ENCODE measurements at regions not wholly inside any gene's neighbourhood (a gene's known extent, or its start where the extent isn't known, plus 50 kb on each side); places are given as distances from the start of the nearest gene placed in this dataset.

DNA sequence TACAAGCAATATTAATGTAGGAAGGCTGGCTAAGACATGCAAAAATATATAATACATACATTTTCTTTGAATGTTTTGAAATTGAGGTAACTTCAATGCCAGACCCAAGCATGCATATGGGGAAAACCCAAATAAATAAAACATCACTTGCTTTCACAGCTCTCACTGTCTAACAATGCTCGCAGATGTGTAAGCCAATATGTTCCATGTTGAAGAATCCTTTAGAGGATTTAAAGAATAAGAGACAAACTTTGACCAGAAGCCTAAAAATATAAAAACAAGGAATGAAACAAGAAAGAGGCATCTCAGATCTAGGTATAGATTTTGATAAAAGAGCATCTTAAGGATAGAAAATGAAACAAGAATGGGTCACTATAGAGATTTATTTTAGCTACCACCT lies 354.2 kb downstream of the CDH10 start:
- no peak overlapping the region for H3K27ac Mint-ChIP-seq (ENCODE audit: unreplicated experiment)
- no peak for DNase-seq
- H3K4me3 Mint-ChIP-seq (ENCODE audit: unreplicated experiment): no peak overlapping the region
- H3K4me1 Mint-ChIP-seq (ENCODE audit: low read depth, unreplicated experiment): no peaks in the 10 kb centered on the region
- H3K27me3 Mint-ChIP-seq (ENCODE audit: insufficient read depth, unreplicated experiment): no peaks in the 10 kb centered on the region
- TF ChIP-seq, protein P1, sequence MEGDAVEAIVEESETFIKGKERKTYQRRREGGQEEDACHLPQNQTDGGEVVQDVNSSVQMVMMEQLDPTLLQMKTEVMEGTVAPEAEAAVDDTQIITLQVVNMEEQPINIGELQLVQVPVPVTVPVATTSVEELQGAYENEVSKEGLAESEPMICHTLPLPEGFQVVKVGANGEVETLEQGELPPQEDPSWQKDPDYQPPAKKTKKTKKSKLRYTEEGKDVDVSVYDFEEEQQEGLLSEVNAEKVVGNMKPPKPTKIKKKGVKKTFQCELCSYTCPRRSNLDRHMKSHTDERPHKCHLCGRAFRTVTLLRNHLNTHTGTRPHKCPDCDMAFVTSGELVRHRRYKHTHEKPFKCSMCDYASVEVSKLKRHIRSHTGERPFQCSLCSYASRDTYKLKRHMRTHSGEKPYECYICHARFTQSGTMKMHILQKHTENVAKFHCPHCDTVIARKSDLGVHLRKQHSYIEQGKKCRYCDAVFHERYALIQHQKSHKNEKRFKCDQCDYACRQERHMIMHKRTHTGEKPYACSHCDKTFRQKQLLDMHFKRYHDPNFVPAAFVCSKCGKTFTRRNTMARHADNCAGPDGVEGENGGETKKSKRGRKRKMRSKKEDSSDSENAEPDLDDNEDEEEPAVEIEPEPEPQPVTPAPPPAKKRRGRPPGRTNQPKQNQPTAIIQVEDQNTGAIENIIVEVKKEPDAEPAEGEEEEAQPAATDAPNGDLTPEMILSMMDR (IDR thresholded peaks at IDR 0.05; ENCODE audit: insufficient read depth in 1 of 2, low read depth in 1 of 2, low read length in 1 of 2, severe bottlenecking in 1 of 2, unreplicated experiment in 1 of 2): no peak
- no peaks in the 10 kb centered on the region for H3K9me3 Mint-ChIP-seq (ENCODE audit: unreplicated experiment)
- H3K36me3 Mint-ChIP-seq (ENCODE audit: insufficient read depth, unreplicated experiment): no peaks in the 10 kb centered on the region
- no TSS peak for BruUV-seq (replicated peaks)
- Histone ChIP-seq H3K9me3 (no peaks in the 10 kb centered on the region), H3K4me3 (ENCODE audit: low read depth, low read length) (no peak overlapping the region), H3K4me1 (no peaks in the 10 kb centered on the region), H3K36me3 (ENCODE audit: control insufficient read depth, insufficient read depth, low read length) (no peaks in the 10 kb centered on the region), H3K27me3 (replicated peaks; ENCODE audit: control insufficient read depth, insufficient read depth, low read length) (no peaks in the 10 kb centered on the region)
- intact Hi-C loops (cut with micrococcal nuclease; ENCODE audit: unreplicated experiment): no loop called here
- ChIA-PET POLR2A (no interaction called here), CTCF (no interaction called here)

DNA sequence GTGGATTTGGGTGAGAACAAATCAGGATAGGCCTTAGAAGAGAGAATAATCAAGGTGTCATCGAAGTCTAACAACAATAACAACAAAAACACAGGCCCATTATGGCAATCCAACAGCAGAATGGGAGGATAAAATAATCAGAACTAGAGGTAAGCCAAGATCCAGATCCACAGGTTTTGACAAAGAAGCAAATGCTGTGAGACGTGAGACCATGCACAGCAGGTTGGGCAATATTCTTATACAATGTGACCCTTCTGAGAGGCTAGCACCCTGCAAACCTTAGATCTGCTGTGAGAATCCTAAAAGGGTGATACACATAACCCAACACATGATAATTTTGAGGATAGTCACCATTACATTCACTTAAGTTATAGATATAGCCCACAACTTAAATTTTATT lies 352.9 kb downstream of the CDH10 start:
- H3K4me1 ChIP-seq: no peaks in the 10 kb centered on the region
- ChIA-PET POLR2A (interaction anchor here (0.6 kb wide), 1 partner anchor 37 kb away, joined by 4 read pairs; no protein-coding TSS in a partner anchor), CTCF (no interaction called here)
- intact Hi-C loops (cut with micrococcal nuclease; ENCODE audit: unreplicated experiment): no loop called here
- BruUV-seq (replicated peaks): no TSS peak
- no peak for DNase-seq
- H3K9me3 ChIP-seq: no peaks in the 10 kb centered on the region
- H3K4me3 ChIP-seq (ENCODE audit: low read depth, low read length): no peak overlapping the region
- no peaks in the 10 kb centered on the region for H3K27me3 Mint-ChIP-seq (ENCODE audit: insufficient read depth, unreplicated experiment)
- H3K36me3 Mint-ChIP-seq (ENCODE audit: insufficient read depth, unreplicated experiment): no peaks in the 10 kb centered on the region
- no peaks in the 10 kb centered on the region for H3K4me1 Mint-ChIP-seq (ENCODE audit: low read depth, unreplicated experiment)
- TF ChIP-seq, protein P1 (IDR thresholded peaks at IDR 0.05; ENCODE audit: insufficient read depth in 1 of 2, low read depth in 1 of 2, low read length in 1 of 2, severe bottlenecking in 1 of 2, unreplicated experiment in 1 of 2): no peak
- H3K9me3 Mint-ChIP-seq (ENCODE audit: unreplicated experiment): no peaks in the 10 kb centered on the region
- no peaks in the 10 kb centered on the region for H3K27me3 ChIP-seq (replicated peaks; ENCODE audit: control insufficient read depth, insufficient read depth, low read length)
- H3K27ac Mint-ChIP-seq (ENCODE audit: unreplicated experiment): no peak overlapping the region
- no peak overlapping the region for H3K4me3 Mint-ChIP-seq (ENCODE audit: unreplicated experiment)
- H3K36me3 ChIP-seq (ENCODE audit: control insufficient read depth, insufficient read depth, low read length): no peaks in the 10 kb centered on the region

DNA sequence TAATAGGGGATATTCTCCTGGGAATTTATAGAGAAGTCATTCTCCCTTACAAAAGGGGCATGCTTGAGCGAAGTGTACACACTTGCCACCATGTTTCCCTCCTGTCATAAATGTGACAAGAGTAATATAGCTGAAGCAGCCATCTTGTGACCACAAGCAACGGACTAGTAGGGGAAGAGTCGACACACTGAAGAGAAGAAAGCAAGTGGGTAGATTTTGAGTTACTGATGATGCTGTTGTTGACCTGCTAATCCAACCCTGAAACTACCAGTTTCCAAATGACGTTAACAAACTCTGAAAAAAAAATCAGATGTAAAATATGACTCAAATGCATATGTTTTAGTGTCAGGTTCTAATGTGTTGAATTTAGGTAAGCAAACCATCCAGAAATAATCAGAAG lies 350.4 kb downstream of the CDH10 start:
- ChIA-PET CTCF (no interaction called here), POLR2A (no interaction called here)
- no peak overlapping the region for H3K27ac Mint-ChIP-seq (ENCODE audit: unreplicated experiment)
- no peaks in the 10 kb centered on the region for H3K36me3 ChIP-seq (ENCODE audit: control insufficient read depth, insufficient read depth, low read length)
- TF ChIP-seq, protein P1 (IDR thresholded peaks at IDR 0.05; ENCODE audit: insufficient read depth in 1 of 2, low read depth in 1 of 2, low read length in 1 of 2, severe bottlenecking in 1 of 2, unreplicated experiment in 1 of 2): no peak
- no peaks in the 10 kb centered on the region for H3K4me1 Mint-ChIP-seq (ENCODE audit: low read depth, unreplicated experiment)
- H3K4me3 ChIP-seq (ENCODE audit: low read depth, low read length): no peak overlapping the region
- no peaks in the 10 kb centered on the region for H3K9me3 ChIP-seq
- BruUV-seq (replicated peaks): no TSS peak
- no peaks in the 10 kb centered on the region for H3K9me3 Mint-ChIP-seq (ENCODE audit: unreplicated experiment)
- no peak for DNase-seq
- H3K27me3 Mint-ChIP-seq (ENCODE audit: insufficient read depth, unreplicated experiment): no peaks in the 10 kb centered on the region
- H3K4me3 Mint-ChIP-seq (ENCODE audit: unreplicated experiment): no peak overlapping the region
- no peaks in the 10 kb centered on the region for H3K36me3 Mint-ChIP-seq (ENCODE audit: insufficient read depth, unreplicated experiment)
- H3K4me1 ChIP-seq: no peaks in the 10 kb centered on the region
- intact Hi-C loops (cut with micrococcal nuclease; ENCODE audit: unreplicated experiment): no loop called here
- no peaks in the 10 kb centered on the region for H3K27me3 ChIP-seq (replicated peaks; ENCODE audit: control insufficient read depth, insufficient read depth, low read length)

Measured in Caco-2 (cell line).